GM04503 (cell line): ENCODE measurements at regions not wholly inside any gene's neighbourhood (a gene's known extent, or its start where the extent isn't known, plus 50 kb on each side); places are given as distances from the start of the nearest gene placed in this dataset.

Source experiments
- DNase-seq: peaks from one replicate; pipeline ENCODE4 v3.0.0-alpha.2; 2012; ENCODE audit warnings: low read depth

DNA sequence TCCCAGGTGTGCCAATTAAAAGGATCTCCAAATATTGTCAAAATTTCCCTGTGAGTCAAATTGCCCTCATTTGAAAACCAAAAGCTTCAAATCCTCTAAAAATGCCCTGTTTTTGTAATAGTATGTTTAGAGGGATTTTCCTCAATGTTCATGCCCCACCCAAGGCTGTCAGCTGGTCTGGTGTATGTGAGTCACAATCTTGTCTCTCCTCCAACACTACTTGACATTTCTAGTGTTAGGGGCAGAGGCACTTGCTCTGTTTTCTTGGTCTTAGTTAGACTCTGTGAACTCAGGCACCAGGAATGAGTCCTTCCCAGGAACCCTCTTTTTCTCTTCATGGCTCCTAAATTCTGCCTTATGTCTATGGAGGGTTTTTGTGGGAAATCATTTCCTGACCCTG, 634.8 kb downstream of the KCNJ2 start:
- DNase-seq = no peak

DNA sequence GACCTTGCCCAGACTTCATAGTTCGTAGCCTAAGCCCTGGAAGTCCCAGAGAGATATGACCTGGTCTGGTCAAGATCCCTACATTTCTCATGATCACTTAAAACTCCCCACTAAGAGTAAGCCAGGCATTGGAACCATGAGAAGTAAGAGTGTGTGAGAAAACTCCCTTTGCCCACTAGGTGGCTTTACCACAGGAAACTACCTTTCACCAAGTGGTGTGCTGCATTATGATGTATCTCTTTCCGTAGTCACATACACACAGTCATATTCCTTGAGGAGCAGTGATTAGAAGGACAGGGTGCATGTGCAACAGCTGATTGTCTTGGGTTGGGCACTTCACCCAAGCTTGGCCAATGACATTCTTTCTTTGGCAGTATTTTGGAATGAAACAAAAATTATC, 639.3 kb downstream of the KCNJ2 start:
- no peak for DNase-seq

DNA sequence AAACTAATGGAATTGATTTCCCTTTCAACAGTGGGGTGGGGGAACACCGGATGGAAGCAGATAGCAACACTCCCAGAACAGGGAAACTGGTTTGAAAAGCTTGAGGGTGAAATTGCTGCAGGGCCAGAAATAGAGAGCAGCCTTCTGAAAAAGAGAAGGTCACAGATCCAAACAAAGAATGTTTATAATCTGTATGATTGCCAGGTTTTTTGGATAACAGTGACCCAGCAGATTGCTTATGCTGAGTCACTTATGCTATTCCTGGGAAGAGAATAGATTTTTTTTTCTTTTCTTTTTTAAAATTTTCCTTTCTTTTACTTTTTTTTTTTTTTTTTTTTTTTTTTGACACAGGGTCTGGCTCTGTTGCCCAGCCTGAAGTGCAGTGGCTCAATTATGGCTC, 641.3 kb downstream of the KCNJ2 start:
- no peak for DNase-seq

DNA sequence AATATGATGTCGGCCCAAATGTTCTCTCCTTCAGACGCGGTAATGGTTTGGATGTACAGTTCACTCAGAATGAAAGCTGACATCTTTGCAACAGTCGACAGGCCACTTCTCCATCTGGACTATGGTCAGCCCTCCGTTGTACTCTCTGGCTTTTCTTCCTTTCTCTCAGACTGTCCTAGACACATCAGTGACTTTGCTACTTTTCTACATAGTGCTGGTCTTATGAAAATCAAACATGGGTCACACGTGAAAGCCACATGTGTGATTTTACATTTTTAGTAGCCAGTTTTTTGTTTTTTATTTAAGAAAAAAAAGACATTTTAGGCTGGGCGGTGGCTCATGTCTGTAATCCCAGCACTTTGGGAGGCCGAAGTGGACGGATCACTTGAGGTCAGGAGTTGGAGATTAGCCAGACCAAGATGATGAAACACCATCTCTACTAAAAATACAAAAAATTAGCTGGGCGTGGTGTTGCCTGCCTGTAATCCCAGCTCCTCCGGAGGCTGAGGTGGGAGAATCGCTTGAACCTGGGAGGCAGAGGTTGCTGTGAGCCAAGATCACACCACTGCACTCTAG, 644.1 kb downstream of the KCNJ2 start:
- DNase-seq = no peak

DNA sequence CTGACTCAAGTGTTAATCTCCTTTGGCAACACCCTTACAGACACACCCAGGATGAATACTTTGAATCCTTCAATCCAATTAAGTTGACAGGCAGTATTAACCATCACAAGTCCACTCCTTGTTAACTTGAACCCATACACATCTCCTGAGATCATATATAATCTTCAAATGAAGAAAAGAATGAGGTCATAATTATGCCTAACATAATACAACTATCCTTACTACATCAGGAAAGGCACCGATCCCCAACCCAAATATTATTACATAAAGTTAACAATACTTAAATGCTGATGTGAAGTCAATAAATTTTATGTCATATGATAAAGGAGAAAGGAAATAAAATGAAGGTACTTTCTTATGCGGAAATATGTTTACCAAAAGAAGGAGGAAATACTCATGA, 649.9 kb downstream of the KCNJ2 start:
- no peak for DNase-seq

DNA sequence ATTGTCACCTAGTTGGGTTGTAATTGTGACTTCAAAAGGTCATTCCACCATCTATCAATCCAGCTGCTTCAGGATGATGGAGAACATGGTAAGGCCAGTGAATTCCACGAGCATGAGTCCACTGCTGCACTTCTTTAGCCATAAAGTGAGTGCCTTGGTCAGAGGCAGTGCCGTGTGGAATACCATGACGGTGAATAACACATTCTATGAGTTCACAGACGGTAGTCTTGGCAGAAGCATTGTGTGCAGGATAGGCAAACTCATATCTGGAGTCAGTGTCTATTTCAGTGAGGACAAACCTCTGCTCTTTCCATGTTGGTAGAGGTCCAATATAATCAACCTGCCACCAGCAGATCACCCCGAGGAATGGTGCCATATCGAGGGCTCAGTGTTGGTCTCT, 650.9 kb downstream of the KCNJ2 start:
- no peak for DNase-seq

DNA sequence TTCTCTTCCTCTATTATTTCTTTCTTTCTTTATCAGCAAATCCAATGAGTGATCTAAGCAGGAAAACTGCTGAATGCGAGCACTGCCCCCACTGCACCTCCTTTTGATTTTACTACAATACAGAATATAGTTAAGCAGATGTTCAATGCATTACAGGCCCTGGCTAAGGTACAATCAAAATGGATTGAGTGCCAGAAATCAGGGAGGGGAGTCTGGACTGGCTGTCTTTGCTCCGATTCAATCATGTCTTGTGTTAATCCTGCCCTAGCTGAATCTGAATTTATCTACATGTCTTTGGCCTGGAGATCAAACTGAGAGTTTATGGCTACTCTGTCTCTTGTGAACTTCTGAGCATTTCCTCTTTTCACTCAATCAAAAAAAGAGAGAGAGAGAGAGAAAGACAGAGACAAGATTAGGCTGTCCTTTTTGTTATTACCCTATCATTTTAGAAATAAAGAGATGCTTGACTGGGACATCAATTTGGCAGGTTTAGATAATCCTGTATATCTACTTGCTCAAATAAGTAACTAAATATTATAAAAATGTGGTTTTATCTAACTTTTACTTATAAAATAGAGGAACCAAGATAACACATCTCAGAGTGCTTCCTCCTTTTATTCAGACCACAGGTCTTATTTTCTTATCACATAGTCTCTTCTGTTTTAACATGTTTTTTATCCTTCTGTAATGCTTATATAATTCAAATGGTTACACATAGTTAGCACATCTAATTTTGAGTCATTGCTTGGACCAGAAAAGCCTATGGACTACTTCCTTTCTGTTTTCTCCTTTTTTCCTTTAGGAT, 656.2 kb downstream of the KCNJ2 start:
- no peak for DNase-seq

DNA sequence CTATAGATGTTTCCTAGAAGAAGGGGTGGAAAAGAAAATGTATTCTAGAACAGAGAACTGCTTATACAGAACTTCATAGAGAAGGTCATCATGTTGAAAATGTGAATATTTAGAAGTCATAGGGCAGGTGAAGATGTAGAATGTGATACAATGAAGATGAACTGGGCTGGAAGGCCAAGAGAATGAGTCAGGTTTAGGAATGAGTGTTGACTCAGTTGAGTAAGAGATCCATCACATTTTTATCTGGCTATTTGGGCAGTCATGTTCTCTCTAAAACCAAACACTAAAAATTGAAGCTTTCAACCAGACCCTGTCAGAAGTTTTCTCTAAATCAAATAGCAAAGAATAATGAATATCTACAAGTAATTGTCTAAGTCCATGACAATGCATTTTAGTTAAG, 660.5 kb downstream of the KCNJ2 start:
- no peak for DNase-seq

DNA sequence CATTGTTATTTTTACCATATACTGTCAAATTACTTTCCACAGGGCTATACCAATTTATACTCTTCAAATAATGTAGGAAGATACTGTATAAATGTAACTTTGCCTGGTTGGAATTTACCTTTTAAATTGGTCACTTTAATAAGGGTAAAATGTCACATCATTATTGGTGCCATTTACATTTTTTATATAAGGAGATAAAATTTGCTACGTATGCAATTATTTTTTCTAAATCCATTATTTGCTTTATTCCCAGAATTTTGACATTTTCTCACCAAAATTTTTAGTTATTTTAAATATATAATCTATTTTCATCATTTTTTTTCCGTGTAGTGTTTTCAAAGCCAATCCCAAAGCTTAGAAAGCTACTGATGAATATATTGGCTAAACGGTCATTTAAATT, 664.7 kb downstream of the KCNJ2 start:
- DNase-seq = no peak

DNA sequence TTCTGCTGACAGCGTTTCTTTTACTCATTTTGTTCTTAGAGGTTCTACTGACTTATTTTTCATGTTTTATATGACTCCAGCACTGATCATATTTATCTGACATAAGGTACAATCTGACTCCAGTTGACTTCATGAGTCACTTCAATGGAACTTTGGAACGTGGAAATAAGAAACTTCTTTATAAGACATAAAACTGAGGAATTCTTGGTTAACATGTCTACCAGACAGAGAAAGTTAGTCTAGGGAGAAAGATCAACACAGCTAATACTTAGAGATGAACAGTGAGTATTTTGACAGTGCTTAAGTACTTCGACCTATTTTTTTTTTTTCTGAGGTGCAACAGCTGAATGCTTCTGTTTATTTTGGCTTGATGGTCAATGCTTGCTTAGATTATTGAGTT, 679.5 kb downstream of the KCNJ2 start:
- peak; percentile 16 for DNase-seq

DNA sequence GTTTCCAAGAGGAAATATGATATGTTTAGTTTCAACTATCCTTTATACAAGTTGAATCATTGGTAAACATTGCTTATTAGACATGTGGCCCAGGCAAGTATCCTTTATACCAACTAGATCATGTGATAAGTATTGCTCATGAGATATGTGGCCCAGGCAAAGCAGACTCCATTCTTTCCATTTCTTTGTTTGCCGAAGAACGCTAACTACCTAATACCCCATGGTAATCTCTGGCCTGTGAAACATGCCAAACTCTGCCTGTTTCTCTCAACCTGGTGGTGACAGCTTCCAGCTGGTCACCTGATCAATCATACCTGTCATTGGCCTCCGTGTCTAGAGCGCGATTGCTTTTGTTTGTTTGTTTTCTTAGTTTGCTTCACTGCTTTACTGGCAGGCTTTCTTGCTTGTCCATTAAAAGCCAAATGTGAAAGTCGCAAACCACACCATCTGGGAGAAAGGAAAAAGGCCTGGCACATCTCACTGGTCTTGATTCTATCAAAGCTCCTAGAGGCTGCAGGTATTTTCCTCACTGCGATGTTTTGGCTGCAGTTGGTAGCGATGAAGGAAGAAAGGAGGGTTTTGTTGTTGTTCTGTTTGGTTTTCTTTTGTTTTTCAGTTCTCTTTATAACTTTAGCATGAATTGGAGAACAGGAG, 686.2 kb downstream of the KCNJ2 start:
- no peak for DNase-seq

DNA sequence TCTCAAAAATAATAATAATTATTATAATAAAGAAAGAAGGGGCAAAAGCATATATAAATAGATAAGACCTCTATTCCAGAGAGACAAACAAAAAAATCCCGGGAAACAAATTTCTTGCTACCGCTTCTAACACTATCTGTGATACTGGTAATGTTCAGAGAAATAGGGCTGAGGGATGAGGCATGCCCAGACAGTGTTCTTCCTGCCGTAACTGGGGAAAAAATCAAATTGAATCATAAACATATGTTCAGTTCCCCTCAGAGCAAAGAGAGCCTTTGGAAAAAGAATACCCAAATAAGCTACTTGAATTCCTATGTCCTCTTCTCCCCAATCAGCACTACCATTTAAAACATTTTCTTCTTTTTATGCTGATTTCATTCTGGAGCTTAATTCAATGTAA, 688.0 kb downstream of the KCNJ2 start:
- DNase-seq = no peak

DNA sequence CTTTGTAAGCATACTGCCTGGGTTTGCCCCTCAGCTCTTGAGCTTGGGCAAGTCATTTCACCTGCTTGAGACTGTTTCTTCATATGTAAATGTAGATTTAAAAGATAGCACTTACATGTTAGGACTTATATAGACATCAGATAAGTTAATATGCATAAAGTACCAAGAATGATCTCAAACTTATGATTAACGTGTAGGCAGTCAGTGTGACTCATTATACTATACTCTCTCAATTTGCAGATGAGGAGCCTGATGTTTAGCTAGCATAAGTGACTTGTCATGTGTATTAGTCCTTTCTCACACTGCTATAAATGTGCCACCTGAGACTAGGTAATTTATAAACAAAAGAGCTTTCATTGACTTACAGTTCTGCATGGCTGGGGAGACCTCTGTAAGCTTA, 690.5 kb downstream of the KCNJ2 start:
- no peak for DNase-seq

DNA sequence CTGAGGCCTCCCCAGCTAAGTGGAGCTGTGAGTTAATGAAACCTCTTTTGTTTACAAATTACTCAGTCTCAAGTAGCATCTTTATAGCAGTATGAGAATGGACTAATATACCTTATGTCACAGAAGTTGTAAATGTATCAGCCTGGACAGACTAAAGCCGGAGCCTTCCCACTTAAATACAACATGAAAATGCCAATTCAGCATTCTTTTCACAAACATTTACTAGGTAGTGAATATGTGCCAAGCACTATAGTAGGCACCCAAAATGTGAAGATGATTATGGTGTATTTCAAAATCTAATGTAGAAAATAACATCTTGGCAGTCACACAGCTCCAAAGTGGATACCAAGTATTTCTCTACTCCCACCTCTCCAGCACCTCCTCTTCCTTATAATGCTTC, 693.0 kb downstream of the KCNJ2 start:
- DNase-seq = no peak

DNA sequence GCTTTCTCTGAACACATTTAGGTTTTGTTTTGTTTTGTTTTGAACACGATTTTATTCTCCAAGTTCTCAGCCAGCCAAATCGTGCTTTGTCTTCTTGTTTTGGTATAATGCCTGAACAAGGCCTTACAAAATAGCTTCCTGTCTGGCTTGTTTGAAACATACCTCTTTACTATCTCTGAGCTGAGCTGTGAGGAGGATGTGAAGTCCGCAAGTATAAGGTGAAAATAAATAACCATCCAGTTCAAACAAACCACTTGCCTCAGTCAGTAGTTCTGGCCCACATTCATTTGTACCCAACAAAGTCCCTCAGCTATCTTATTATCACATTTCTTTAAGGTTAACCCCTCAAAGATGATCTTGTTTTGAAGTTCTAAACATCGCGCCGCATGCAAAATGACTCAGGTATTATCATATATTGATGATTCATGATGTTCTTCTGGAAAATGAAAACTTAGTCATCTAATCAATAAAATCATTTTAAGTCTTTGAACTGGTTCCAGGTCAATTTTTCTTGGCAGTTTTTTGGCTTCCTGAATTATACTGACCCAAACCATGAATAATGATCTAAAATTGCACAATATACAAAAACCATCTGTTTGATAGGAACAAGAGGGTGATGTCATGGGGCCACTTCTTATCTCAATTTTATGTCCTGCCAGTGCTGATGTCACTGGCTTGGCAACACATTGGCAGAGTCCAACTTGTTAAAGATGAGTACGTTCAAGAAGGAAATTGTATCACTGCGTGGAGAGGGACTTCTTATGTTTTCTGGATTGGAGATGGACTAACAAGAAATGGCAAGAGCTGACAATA, 694.3 kb downstream of the KCNJ2 start:
- DNase-seq = no peak

DNA sequence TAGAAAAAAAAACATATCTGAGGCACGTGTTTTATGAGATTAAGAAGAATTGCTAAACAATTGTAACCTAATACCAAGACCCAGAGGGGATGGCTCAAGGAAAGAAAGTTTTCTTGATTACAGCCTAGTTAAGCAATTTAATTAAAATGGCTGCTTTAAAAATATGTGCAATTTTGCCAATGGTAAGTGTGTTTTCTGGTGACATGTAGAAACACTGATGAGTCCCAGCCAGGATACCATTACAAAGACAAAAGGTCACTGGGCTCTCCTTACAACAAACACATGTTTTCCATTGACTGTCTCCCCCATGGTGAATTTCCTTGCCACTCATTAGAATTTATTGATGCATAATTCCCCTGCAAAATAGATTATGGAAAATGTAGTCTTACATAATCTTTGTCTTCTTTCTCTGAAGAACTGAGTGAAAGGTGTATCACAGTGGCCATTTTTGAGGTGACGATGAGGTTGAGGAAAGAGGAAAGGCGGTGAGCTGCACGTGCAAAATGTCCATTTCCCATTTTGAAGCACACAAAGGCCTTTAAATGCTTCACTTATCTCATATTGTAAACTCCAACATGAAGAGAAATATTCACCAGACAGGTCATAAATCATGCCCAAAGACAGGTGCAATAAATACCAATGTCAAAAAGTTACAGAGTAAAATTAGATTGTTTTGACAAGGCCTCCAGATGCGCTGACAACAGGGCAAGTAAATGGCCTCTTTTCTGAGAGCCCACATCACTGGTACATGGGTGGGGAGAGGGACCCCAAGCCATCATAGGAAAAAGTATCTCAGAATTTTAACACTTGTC, 696.9 kb downstream of the KCNJ2 start:
- DNase-seq = no peak

DNA sequence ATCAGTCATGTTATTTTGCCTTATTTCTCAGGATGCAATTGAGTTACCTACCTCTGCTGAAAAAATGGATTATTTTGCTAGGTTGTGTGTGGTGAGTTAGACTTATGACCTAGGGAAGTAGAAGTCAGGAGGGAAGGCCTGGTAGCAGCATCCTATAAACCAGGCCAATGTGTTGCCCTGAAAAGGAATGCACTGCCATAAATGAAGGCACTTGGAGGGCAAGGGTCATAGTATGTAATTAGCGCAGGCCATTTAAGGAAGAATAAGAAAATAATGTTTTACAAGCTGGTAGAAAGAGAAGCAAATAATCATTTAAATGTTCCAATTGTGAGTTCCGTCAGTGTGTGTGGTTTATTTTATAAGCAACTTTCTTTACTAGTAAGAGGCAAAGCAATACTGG, 698.8 kb downstream of the KCNJ2 start:
- no peak for DNase-seq

DNA sequence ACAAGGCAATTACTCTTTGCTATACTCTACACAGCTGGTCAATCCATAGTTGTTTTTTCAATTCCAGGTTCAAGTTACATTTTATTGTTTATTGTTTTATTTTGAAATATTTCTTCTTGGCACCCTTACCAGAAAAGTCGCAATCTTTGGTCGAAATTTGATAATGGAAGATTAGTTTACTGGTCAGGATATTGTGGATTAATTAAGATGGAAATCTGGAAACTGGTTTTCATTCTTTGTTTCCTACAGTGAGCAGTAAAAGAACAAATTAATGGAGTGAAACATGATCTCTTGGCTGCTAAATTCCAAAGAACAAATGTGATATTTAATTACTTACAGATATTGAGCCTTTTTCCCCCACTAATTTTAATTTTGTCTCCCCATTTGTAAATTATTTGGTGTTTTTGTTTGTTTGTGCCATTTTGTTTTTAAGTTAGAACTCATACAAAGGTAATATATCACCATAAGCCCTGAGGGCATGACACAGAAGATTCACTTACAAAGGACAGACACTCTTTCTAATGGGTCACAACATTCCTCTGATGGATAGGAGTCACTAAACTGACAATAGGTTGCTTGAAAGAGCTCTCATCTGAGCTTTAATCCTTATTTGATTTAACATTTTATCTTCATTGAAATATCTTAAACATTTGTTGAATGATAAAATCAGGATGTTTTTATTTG, 700.2 kb downstream of the KCNJ2 start:
- DNase-seq = no peak

DNA sequence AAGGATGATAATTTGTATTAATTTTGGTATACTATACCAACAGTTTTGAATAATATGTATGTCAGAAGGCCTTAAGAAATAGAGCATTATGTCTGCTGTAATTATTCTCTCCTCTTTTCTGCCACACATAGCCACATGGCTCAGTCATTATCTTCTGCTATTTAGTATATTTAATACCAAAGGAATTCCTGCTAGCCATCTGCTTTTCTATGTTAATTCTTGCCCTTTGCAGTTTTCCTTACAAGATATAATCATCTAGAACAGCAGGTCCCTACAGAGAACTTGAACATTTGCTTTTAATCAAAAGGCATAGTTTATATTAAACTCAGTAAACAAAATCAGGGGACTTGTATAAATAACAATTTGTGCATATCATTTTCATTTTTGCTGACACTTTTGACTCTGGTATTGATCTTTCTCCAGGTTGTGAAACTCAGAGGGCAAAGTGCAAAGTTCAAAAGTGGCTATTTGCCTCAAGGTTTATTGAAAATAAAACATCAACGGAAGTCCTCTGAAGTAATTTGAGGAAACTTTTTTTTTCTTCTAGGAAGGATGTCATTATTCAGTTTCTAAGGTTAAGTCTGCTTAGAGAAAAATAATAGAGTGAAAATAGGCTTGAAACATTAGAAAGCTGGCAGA, 702.0 kb downstream of the KCNJ2 start:
- no peak for DNase-seq

DNA sequence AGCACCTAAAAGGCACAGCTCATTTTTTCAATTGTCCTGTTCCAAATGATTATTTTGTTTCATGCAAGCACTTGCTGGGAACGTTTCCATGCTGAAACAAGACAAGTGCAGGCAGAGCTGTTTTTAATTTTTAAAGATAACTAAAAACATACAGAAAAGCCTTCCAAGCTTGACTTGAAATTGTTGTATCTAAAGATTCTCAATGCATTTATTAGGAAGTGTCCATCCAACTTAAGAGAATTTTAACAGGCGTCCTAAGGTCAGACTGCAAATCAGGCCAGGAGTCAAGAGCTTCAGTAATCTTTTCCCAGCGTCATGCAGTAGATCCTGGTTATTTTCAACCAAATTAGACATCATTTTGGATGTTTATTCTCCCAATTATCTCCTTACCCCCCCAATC, 702.8 kb downstream of the KCNJ2 start:
- DNase-seq = no peak
